ENCODE measurements at regions not wholly inside any gene's neighbourhood (a gene's known extent, or its start where the extent isn't known, plus 50 kb on each side); places are given as distances from the start of the nearest gene placed in this dataset.

DNA sequence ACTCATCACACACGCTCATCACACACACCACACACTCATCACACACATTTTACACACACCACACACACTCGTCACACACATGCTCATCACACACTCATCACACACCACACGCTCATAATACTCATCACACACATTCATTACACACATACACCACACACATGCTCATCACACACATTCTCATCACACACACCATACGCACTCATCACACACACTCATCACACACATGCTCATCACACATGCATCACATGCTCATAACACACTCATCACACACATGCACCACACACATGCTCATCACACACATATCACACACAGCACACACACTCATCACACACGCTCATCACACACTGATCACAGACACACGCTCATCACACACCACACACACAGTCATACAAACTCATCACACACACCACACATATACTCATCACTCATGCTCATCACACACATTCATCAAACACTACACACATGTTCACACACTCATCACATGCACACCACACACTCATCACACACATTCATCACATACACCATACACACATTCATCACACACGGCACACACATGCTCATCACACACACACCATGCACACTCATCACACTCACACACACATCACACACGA is 247.1 kb upstream of the SGCG start:
- H3K56ac ChIP-seq (replicated peaks; ENCODE audit: insufficient read length, low read depth, low read length), result peak overlapping the region; percentile 86
- peak overlapping the region; percentile 46; the same call in 1 of the 2 replicates for H2BK12ac ChIP-seq (ENCODE audit: low read depth, low read length)
- peaks cover 0 to 9% of the 10 kb centered on the region in 2 experiments for H4K20me1 ChIP-seq (replicated peaks in 1 of 2; ENCODE audit: control insufficient read depth in 1 of 2, insufficient read depth in 2 of 2, low read length in 2 of 2)
- peaks cover 0 to 4% (median under 1%) of the 10 kb centered on the region in 4 experiments; a peak in 2 of 8 replicates for H3K36me3 ChIP-seq (ENCODE audit: control insufficient read depth in 2 of 4, insufficient read depth in 4 of 4, low read length in 3 of 4)
- peak overlapping the region; percentile 89; the same call in 1 of the 2 replicates for H4K8ac ChIP-seq (ENCODE audit: extremely low read depth, insufficient read depth, low read length)
- no peak for TF ChIP-seq ZNF274 (IDR thresholded peaks at IDR 0.05; ENCODE audit: borderline replicate concordance, extremely low read depth, low read length)
- H3K27ac ChIP-seq (ENCODE audit: low read depth, low read length), result no peak overlapping the region
- H3K9me3 ChIP-seq (ENCODE audit: insufficient read depth in 2 of 2, low read depth in 1 of 2, low read length in 1 of 2), result peaks cover 5 to 6% of the 10 kb centered on the region in 2 experiments; a peak in 2 of 4 replicates
- H3K79me1 ChIP-seq (ENCODE audit: low read depth, low read length), result no peaks in the 10 kb centered on the region
- H3K27me3 ChIP-seq (replicated peaks in 1 of 4; ENCODE audit: control insufficient read depth in 3 of 4, extremely low read depth in 1 of 4, insufficient read depth in 3 of 4, low read length in 3 of 4), result peaks cover 0 to 2% (median 0%) of the 10 kb centered on the region in 4 experiments; a peak in 2 of 7 replicates
- H3K79me2 ChIP-seq (ENCODE audit: control insufficient read depth in 1 of 2, insufficient read depth in 2 of 2, low read length in 2 of 2), result peaks cover 0 to 6% of the 10 kb centered on the region in 2 experiments; a peak in 1 of 4 replicates
- WGBS, 2 experiments (ENCODE audit: extremely low coverage in 1 of 2, insufficient coverage in 1 of 2, insufficient read length in 1 of 2, insufficient replicate concordance in 2 of 2, low coverage in 1 of 2, low lambda C conversion rate in 2 of 2, missing lambda C conversion rate in 1 of 2), result 77 to 93% methylated on average over 3 to 8 of the region's 8 CpGs
- peak overlapping the region; percentile 97; the same call in 1 of the 2 replicates for H2AK5ac ChIP-seq (ENCODE audit: low read depth, low read length)
- peaks cover 9% of the 10 kb centered on the region; the same call in 1 of the 2 replicates for H3K23me2 ChIP-seq (ENCODE audit: low read depth, low read length)
- H3K4me3 ChIP-seq (ENCODE audit: extremely low read depth in 1 of 4, insufficient read depth in 2 of 4, low read depth in 3 of 4, low read length in 4 of 4), result no peak overlapping the region
- no peak overlapping the region for H3K4me2 ChIP-seq (ENCODE audit: insufficient read depth in 1 of 2, low read depth in 2 of 2, low read length in 2 of 2)
- DNase-seq (ENCODE audit: low read depth in 1 of 2, low spot score in 2 of 2) (no peak), FAIRE-seq (peak; percentile 28)
- H2AFZ ChIP-seq (ENCODE audit: low read length), result no peak overlapping the region
- H2BK120ac ChIP-seq (replicated peaks; ENCODE audit: low read depth, low read length), result no peak overlapping the region
- no peak overlapping the region for H2BK15ac ChIP-seq (ENCODE audit: low read length)
- peak overlapping the region; percentile 38; the same call in 1 of the 2 replicates for H2BK5ac ChIP-seq (ENCODE audit: low read depth, low read length)
- H4K91ac ChIP-seq (replicated peaks; ENCODE audit: insufficient read length, low read length), result peak overlapping the region; percentile 65
- H3K14ac ChIP-seq (ENCODE audit: insufficient read length), result peak overlapping the region; percentile 28
- no peak overlapping the region for H3K18ac ChIP-seq (ENCODE audit: extremely low read depth, low read length)
- H3K23ac ChIP-seq (ENCODE audit: insufficient read length), result no peak overlapping the region
- no peak overlapping the region for H2BK20ac ChIP-seq (ENCODE audit: low read length)
- ChIA-PET CTCF (ENCODE audit: partially characterized antibody) (interaction anchor here (2.8 kb wide), 1 partner anchor 7 kb away, joined by 5 read pairs; no protein-coding TSS in a partner anchor), POLR2A (ENCODE audit: partially characterized antibody) (no interaction called here)
- no peak overlapping the region for H4K5ac ChIP-seq (ENCODE audit: insufficient read length, low read depth, low read length)
- H3K9ac ChIP-seq (replicated peaks in 1 of 4; ENCODE audit: extremely low read depth in 1 of 4, low read depth in 3 of 4, low read length in 3 of 4), result 0 out of 7 replicates have a peak overlapping the region, but pooled peaks of 1 of the 4 experiments have one; percentile 32
- H3K4me1 ChIP-seq (replicated peaks in 1 of 4; ENCODE audit: control insufficient read depth in 3 of 4, insufficient read depth in 4 of 4, low read length in 3 of 4), result no peaks in the 10 kb centered on the region
- peak overlapping the region; percentile 96 for H3K4ac ChIP-seq (replicated peaks; ENCODE audit: insufficient read length, low read depth, low read length)
